22Rv1 (cell line): ENCODE measurements at regions not wholly inside any gene's neighbourhood (a gene's known extent, or its start where the extent isn't known, plus 50 kb on each side); places are given as distances from the start of the nearest gene placed in this dataset.

Source experiments
- CTCF ChIP-seq: fragments of 450-650 bp; IDR thresholded peaks from 2 replicates; pipeline ENCODE4 v1.5.1; 2017; ENCODE audit warnings: mild to moderate bottlenecking
- ZFX ChIP-seq: fragments of 450-650 bp; IDR thresholded peaks from 2 replicates; pipeline ENCODE4 v1.6.1; 2017; ENCODE audit warnings: antibody characterized with exemption, borderline replicate concordance

- no peak for TF ChIP-seq CTCF
- TF ChIP-seq ZFX = no peak
These were observed 209.3 kb downstream of the SS18 start for GRCh38 chr18:25881149-25881548.
